Erythroblast (primary cell): ENCODE measurements at regions not wholly inside any gene's neighbourhood (a gene's known extent, or its start where the extent isn't known, plus 50 kb on each side); places are given as distances from the start of the nearest gene placed in this dataset.
"Not testable (repeated sequence)": the region's sequence is repeated elsewhere in the genome, so short reads cannot be mapped to it uniquely, and the experiment has no call there.

Source experiments
- DNase-seq, 2 experiments: peaks; one replicate each; lab custom pipeline; 2025; lab: John Stamatoyannopoulos, UW
- GATA1 ChIP-seq: IDR thresholded peaks from 2 replicates; pipeline ENCODE4 v1.6.1; 2011; ENCODE audit warnings: low read depth, mild to moderate bottlenecking, control low read depth, low read length, moderate library complexity
- POLR2A ChIP-seq: IDR thresholded peaks from 2 replicates; pipeline ENCODE4 v1.6.1; 2011; ENCODE audit warnings: mild to moderate bottlenecking, low read length

DNA sequence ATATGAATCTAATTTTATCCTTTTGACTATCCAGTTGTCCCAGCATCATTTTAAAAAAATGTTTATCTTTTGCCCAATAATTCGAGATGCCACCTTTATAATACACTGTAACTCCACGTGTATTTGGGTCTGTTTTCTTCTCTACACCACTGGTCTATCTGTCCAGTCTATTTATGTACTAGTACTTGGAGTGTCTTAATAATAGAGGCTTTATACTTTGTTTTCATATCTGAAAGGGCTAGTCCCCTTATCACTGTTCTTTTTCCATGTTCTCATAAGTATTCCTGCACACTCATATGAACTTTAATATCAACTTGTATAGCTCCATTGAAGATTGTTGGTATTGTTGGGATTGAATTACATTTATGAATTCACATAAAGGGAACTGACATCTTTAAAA is 101.1 kb upstream of the RMP24 start:
- DNase-seq = no peak
- TF ChIP-seq GATA1 = no peak
- no peak for TF ChIP-seq POLR2A

DNA sequence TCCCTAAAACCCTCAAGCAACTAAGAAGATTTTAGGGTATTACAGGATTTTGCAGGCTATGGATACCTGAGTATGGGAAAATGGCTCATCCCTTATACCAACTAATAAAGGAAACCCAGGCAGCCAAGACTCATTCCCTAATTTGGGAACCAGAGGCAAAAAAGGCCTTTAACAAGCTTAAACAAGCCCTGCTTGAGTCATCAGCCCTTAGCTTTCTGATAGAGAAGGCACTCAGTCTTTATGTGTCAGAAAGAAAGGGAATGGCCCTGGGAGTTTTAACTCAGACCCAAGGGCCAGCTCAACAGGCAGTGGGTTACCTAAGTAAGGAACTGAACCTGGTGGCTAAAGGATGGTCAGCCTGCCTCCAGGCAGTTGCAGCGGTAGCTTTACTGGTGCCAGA is 96.9 kb upstream of the RMP24 start:
- DNase-seq = no peak
- TF ChIP-seq GATA1 = no peak
- TF ChIP-seq POLR2A = no peak

GRCh38 chr18:35876243-35876642 is 96.2 kb upstream of the RMP24 start:
- TF ChIP-seq GATA1 (no peak), POLR2A (no peak)
- no peak for DNase-seq

- TF ChIP-seq GATA1 (no peak), POLR2A (no peak)
- no peak for DNase-seq
These were observed 91.6 kb upstream of the RMP24 start for GRCh38 chr18:35880788-35881455.

DNA sequence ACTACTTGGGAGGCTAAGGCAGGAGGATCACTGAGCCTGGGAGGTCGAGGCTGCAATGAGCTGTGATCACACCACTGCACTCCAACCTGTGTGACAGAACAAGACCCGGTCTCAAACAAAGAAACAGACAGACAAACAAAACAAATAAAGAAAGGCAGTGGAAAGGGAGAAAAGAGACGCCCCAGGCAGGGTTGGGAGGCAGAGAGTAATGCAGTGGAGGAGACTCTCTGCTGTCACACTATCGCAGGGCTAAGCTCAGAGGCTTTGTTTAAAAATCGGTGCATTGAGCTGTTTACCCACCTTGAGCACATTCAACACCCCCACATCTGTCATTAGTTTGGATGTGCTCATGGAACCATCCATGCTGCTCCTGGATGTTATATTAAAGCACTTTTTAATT is 84.2 kb upstream of the RMP24 start:
- no peak for DNase-seq
- TF ChIP-seq POLR2A (no peak), GATA1 (no peak)

- no peak for DNase-seq
- TF ChIP-seq POLR2A = no peak
- TF ChIP-seq GATA1 = no peak
These were observed 82.8 kb upstream of the RMP24 start for GRCh38 chr18:35889677-35890076.

- TF ChIP-seq POLR2A = no peak
- TF ChIP-seq GATA1 = no peak
- no peak for DNase-seq
These were observed 82.2 kb upstream of the RMP24 start for GRCh38 chr18:35890323-35890722.

- no peak for DNase-seq
- TF ChIP-seq GATA1 (no peak), POLR2A (no peak)
These were observed 80.4 kb upstream of the RMP24 start for GRCh38 chr18:35892118-35892517.

DNA sequence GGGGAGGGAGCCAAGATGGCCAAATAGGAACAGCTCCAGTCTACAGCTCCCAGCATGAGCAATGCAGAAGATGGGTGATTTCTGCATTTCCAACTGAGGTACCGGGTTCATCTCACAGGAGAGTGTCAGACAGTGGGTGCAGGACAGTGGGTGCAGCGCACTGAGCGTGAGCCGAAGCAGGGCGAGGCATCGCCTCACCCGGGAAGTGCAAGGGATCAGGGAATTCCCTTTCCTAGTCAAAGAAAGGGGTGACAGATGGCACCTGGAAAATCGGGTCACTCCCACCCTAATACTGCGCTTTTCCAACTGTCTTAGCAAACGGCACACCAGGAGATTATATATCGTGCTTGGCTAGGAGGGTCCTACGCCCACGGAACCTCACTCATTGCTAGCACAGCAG is 75.0 kb upstream of the RMP24 start:
- not testable (repeated sequence) for DNase-seq

DNA sequence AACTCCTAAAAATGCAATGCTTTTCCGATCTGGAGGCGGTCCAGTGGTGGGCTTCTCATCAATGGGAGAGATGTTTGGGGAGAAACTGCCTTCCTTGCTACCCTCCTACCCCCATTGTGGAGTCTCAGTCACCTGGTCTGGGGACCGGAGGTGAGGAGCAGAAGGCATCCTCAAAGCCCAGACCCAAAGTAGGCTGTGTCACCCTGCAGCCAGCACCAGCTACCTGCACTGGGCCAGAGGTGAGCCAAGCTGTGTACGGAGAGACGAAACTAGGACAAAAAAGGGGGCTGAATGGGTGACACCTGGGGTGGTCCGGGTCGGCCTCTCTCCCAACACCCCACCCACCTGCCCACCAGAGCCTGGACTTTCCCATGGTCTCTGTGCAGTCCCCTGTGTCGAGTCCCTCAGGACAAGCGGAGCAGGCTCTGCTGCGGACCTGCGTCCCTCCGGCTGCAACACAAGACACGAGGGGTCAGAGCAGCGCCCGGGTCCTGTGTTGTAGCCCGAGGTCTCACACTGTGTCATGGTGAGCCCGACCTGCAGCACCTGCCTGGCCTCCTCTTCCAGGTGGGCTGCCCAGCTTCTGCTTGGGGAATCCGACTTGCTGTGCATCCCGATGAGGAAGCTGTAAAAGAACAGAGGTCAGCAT is 68.0 kb upstream of the RMP24 start:
- no peak for TF ChIP-seq POLR2A
- no peak for TF ChIP-seq GATA1
- DNase-seq = no peak

DNA sequence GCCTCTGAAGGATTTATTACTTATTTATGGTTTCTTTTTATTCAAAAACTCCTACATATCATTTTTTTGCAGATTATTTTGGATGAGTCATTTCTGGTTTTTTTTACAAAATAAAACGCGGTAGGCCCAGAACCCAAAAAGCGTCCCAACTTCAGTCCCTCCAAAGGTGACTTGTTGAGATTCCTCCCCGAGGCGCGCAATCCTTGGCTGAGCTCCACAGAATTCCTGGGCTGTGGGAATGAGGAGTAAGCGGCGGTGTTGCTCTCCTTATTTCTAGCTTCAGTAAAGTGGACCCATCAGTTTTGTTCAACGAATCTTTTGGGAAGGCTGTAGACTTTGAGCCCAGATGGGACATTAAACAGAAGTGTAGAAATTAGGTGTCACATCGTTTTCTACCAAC is 67.0 kb upstream of the RMP24 start:
- no peak for DNase-seq
- TF ChIP-seq POLR2A = no peak
- no peak for TF ChIP-seq GATA1

DNA sequence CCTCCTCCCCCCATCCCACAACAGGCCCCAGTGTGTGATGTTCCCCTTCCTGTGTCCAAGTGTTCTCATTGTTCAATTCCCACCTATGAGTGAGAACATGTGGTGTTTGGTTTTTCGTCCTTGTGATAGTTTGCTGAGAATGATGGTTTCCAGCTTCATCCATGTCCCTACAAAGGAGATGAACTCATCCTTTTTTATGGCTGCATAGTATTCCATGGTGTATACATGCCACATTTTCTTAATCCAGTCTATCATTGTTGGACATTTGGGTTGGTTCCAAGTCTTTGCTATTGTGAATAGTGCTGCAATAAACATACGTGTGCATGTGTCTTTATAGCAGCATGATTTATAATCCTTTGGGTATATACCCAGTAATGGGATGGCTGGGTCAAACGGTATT is 66.2 kb upstream of the RMP24 start:
- not testable (repeated sequence) for DNase-seq

DNA sequence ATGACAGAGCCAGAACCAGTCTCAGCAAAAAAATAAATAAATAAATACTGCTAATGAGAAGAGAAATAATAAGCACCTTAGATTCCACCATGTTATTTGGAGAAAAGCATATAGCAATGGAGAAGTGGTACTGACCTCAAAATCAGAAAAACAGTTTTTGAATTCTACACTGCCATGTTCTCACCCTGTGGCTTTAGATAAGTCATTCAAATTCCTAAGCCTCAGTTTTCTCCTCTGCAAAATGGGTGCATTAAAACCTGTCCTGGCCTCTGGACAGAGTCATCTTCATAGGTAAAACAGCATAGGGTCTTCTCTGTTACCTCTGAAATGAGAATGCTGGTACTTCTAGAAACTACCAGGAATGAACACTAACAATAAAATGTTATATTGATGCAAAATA is 62.2 kb upstream of the RMP24 start:
- TF ChIP-seq POLR2A = no peak
- no peak for TF ChIP-seq GATA1
- no peak for DNase-seq

- DNase-seq = no peak
- TF ChIP-seq POLR2A (no peak), GATA1 (no peak)
These were observed 60.1 kb upstream of the RMP24 start for GRCh38 chr18:35912332-35912731.

- TF ChIP-seq GATA1 = no peak
- TF ChIP-seq POLR2A = no peak
- DNase-seq = no peak
These were observed 57.4 kb upstream of the RMP24 start for GRCh38 chr18:35915056-35915455.

DNA sequence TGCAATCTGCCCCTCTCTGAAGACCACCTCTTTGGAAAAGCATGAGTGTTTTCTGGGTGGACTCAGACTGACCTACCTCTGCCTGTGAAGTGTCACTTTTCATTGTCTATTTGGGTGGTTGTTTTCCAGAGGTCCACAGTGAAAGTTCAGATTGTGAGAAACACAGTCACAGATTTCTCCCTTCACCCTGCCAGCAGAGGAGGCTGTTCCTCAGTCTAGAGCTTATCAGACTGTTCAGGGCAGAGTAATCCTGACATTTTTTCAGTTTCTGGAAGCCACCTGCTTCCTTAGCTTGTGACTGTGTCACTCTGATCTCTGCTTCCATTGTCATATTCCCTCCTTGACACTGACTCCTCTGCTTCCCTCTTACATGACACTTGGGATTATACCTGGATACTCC is 55.4 kb upstream of the RMP24 start:
- no peak for TF ChIP-seq GATA1
- no peak for TF ChIP-seq POLR2A
- DNase-seq = peak in 1 of 2 experiments; percentile 16
